NAMALWA (cell line): ENCODE measurements at regions not wholly inside any gene's neighbourhood (a gene's known extent, or its start where the extent isn't known, plus 50 kb on each side); places are given as distances from the start of the nearest gene placed in this dataset.
A peak's percentile ranks its signal among the peaks of the same experiment; 100 is the strongest.

ENCODE experiments used
- DNase-seq: peaks from one replicate; pipeline ENCODE4 v3.0.0-alpha.2; 2015; ENCODE audit warnings: low spot score

GRCh38 chr3:153658136-153658535 is 463.1 kb upstream of the ARHGEF26 start:
- DNase-seq, result no peak

- DNase-seq, result no peak
These were observed 454.0 kb upstream of the ARHGEF26 start for GRCh38 chr3:153666991-153667740.

DNA sequence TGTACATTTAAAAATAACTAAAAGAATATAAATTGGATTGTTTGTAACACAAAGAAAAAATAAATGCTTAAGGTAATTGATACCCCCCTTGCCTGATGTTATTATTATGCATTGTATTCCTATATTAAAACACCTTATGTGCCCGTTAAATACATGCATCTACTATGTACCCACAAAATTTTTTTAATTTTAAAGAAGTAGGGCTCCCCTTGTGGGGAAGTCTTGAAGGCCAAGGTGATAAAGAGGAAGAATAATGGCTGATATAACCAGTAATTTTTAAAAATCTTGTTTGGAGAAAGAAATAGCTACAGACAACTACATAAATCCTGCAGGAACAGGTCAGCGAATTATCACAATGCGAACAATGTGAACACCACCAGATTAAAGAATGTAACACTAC is 451.7 kb upstream of the ARHGEF26 start:
- peak; percentile 24 for DNase-seq

DNA sequence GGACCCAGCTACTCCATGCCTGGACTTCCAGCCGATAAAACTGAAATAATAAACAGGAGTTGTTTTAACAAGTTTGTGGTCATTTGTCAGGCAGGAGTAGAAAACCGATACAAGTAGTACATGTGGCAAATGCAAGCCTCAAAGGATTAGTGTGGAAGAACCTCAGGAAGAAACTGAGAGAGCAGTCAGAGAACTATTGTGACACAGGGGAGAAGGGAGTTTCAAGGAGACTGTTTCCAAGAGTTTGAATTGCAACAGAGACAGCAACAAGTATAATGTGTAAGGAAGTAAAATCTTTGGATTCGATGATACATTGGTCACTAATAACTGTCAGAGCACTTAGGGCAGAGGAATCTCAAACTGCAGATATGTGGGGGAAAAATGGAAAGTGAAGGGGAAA is 450.6 kb upstream of the ARHGEF26 start:
- DNase-seq, result no peak

DNA sequence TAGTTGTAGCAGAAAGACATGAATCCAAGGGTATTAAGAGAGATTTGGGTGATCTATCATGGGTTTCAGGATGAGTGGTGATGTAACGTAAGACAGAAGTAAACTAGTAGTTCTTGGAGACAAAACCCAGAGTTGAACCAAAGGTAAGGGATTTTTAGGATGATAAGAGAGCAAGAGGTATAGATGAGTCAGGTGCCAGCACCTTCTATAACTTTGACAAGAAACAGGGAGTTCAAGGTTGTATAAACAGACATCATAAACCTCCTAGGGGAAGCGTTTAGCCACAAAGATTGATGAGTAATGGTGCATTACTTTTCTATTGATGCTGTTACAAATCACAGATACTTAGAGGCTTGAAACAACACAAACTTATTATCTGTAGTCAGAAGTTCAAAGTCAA is 447.3 kb upstream of the ARHGEF26 start:
- no peak for DNase-seq

GRCh38 chr3:153679714-153680113 is 441.5 kb upstream of the ARHGEF26 start:
- peak; percentile 60 for DNase-seq

- DNase-seq, result no peak
These were observed 440.7 kb upstream of the ARHGEF26 start for GRCh38 chr3:153680526-153680925.

DNA sequence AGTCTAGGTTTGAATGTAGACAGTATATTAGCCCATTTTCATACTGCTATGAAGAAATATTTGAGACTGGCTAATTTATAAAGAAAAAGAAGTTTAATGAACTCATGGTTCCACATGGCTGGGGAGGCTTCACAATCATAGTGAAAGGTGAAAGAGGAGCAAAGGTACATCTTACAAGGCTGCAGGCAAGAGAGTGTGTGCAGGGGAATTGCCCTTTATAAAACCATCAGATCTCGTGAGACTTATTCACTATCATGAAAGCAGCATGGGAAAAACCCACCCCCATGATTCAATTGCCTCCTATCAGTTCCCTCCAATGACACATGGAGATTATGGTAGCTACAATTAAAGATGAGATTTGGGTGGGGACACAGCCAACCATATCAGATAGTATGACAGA is 440.1 kb upstream of the ARHGEF26 start:
- no peak for DNase-seq

- no peak for DNase-seq
These were observed 432.7 kb upstream of the ARHGEF26 start for GRCh38 chr3:153688301-153689120.

DNA sequence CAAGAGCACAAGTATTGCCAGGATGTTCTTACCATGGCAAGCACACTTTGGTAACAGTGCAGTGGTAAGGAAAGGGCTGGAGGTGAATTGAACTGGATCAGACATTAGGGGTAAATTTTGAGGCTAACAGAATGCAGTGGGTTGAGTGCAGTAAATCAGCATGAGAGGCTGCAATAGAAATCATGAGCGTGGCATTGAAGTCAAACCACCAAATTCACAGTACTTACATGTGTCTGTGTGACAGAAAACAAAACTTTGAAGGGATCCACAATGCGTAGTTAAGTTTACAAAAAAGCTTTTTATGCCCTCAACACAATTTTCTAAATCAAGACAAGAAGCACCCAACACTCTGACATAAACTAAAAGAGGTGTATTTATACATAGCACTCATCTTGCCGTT is 428.0 kb upstream of the ARHGEF26 start:
- no peak for DNase-seq

DNA sequence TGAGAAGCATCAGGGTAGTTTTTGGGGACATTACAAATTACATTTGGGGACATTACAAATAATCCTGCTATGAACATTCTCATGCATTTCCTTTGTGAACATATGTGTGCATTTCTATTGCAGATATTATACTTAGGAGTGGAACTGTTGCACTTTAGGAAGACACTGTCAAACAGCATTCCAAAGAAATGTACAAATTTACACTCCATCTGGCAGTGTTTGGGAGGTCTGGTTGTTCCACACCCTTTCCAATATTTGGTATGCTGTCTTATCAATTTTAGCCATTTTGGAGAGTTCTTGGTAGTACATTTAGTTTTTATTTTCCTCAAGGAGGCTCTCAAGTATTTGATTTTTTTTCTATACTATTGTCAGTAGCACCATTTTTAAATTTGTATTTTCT is 419.1 kb upstream of the ARHGEF26 start:
- DNase-seq, result no peak

GRCh38 chr3:153704115-153704514 is 417.1 kb upstream of the ARHGEF26 start:
- no peak for DNase-seq

DNA sequence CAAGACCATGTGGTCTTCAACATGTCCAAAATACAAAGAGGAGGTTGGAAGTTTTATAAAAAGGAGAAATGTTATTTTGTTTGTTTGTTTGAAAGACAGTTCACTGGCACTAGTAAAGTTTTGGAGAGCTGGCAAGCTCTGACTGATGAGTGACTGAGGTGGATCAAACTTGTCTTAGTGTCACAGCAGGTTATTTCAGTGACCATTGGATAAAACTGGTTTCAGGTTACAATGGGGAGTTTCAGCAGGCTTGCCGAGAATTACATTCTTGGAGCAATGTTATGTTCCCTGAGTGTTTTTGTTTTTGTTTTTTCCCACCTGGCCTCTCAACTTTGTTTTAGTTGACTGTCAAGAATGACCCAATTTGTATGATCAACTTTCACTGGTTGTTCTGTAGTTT is 414.5 kb upstream of the ARHGEF26 start:
- no peak for DNase-seq

DNA sequence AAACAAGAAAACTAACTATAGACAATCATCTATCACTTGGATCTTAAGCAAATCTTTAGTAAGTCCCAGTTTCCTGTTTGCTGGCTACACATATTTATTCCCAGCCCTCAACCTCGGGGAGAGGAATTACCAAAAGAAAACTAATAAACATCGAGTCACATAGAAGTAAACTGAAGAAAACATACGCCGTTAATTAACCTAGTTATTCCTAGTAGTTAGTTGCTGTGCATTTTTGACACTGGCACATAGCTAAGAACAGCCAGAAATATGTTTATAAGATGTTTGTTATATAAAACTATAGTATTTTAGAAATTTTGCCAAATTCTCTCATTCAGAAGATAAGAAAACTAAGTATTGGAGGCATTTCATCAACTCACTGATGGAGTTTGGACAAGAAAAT is 407.2 kb upstream of the ARHGEF26 start:
- DNase-seq, result no peak

DNA sequence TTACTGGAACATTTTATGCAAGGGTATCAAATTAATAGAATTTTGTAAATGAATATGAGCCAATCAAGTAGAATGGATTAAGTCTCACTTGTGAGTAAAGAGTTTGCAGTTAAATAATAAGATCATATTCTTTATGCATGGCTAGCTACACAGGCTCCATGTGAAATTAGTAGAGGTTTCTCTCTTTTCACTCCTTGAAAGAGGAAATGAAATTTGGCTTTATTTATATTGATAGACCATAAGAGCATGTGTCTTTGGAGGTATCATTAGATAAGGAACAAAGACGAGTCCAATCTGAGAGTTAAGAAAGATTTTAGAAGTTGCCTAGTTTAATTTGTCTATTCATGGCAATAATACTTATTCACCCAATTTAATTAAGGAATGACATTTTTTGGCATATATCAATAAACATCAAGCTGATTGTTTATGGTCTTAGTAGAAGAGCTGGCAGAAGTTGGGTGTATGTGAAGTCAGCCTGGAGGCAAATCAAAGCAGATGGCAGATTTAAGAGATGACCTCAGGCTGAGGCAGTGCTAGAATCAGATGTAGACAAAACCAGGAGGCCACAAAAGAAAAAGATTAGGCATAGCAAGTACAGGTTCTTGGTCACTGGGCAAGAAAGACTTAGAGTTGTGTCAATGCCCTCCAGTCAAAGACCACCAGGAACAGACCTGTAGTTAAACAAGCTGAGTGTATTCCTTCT is 406.5 kb upstream of the ARHGEF26 start:
- peak; percentile 50 for DNase-seq

GRCh38 chr3:153722157-153722556 is 399.0 kb upstream of the ARHGEF26 start:
- no peak for DNase-seq

- DNase-seq, result no peak
These were observed 390.1 kb upstream of the ARHGEF26 start for GRCh38 chr3:153731071-153731470.

- no peak for DNase-seq
These were observed 386.2 kb upstream of the ARHGEF26 start for GRCh38 chr3:153734777-153735551.

GRCh38 chr3:153740109-153740508 is 381.1 kb upstream of the ARHGEF26 start:
- no peak for DNase-seq

GRCh38 chr3:153744889-153745288 is 376.3 kb upstream of the ARHGEF26 start:
- no peak for DNase-seq

DNA sequence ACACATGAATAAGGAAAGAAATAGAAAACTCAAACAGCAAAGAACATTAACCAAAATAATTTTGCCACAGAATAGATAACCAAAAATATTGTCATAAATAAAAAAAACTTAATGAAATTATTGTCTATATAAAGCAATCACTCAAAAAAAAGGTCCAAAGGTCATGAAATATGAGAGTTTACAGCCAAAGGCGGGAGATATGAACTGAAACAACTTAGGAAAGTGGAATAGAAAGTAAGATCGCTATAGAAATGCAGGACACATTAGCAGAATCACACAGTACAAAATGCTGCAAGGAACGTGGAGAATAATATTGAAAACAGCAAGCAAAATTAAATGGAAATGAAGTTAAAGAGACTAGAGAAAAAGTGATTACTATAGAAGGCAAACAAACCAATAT is 375.0 kb upstream of the ARHGEF26 start:
- DNase-seq, result peak; percentile 49

- no peak for DNase-seq
These were observed 372.1 kb upstream of the ARHGEF26 start for GRCh38 chr3:153749070-153749610.
